ENCODE measurements at regions not wholly inside any gene's neighbourhood (a gene's known extent, or its start where the extent isn't known, plus 50 kb on each side); places are given as distances from the start of the nearest gene placed in this dataset.
A peak's percentile ranks its signal among the peaks of the same experiment; 100 is the strongest.
"Not testable (repeated sequence)": the region's sequence is repeated elsewhere in the genome, so short reads cannot be mapped to it uniquely, and the experiment has no call there.

- CTCF ChIA-PET, result no interaction called here
- Mint-ChIP-seq H3K9me3 (ENCODE audit: insufficient read depth) (no peaks in the 10 kb centered on the region), H3K36me3 (ENCODE audit: low read depth) (no peaks in the 10 kb centered on the region), H3K4me1 (ENCODE audit: low read depth) (no peaks in the 10 kb centered on the region), H3K27me3 (ENCODE audit: low read depth) (no peaks in the 10 kb centered on the region), H3K27ac (no peak overlapping the region), H3K4me3 (no peak overlapping the region)
- POLR2A ChIA-PET, result no interaction called here
- ATAC-seq (no peak), DNase-seq (no peak)
Observed at GRCh38 chr1:228546541-228547463, 59.6 kb downstream of the RNF187 start.

- no peak overlapping the region for H3K4me3 Mint-ChIP-seq
- ATAC-seq (no peak), DNase-seq (no peak)
- CTCF ChIA-PET, result no interaction called here
- no peaks in the 10 kb centered on the region for H3K36me3 Mint-ChIP-seq (ENCODE audit: low read depth)
- no peaks in the 10 kb centered on the region for H3K4me1 Mint-ChIP-seq (ENCODE audit: low read depth)
- no peaks in the 10 kb centered on the region for H3K27me3 Mint-ChIP-seq (ENCODE audit: low read depth)
- H3K9me3 Mint-ChIP-seq (ENCODE audit: insufficient read depth), result no peaks in the 10 kb centered on the region
- POLR2A ChIA-PET, result no interaction called here
- H3K27ac Mint-ChIP-seq, result no peak overlapping the region
Observed at GRCh38 chr1:228547464-228547792, 60.2 kb downstream of the RNF187 start.

- no peak for DNase-seq
- POLR2A ChIA-PET, result no interaction called here
Observed at GRCh38 chr1:228548788-228549187, 61.6 kb downstream of the RNF187 start.

GRCh38 chr1:228552596-228553176 lies 65.5 kb downstream of the RNF187 start:
- no peak overlapping the region for H3K4me3 Mint-ChIP-seq
- H3K27me3 Mint-ChIP-seq (ENCODE audit: low read depth), result no peaks in the 10 kb centered on the region
- H3K27ac Mint-ChIP-seq, result no peak overlapping the region
- H3K4me1 Mint-ChIP-seq (ENCODE audit: low read depth), result no peaks in the 10 kb centered on the region
- ChIA-PET CTCF (no interaction called here), POLR2A (no interaction called here)
- H3K9me3 Mint-ChIP-seq (ENCODE audit: insufficient read depth), result peaks cover 13% of the 10 kb centered on the region
- no peak for DNase-seq
- no peak for ATAC-seq
- H3K36me3 Mint-ChIP-seq (ENCODE audit: low read depth), result peaks cover 2% of the 10 kb centered on the region

More at GRCh38 chr1:228548788-228549187, 61.6 kb downstream of the RNF187 start:
- Mint-ChIP-seq H3K9me3 (ENCODE audit: insufficient read depth) (no peaks in the 10 kb centered on the region), H3K36me3 (ENCODE audit: low read depth) (no peaks in the 10 kb centered on the region), H3K4me3 (no peak overlapping the region), H3K27me3 (ENCODE audit: low read depth) (no peaks in the 10 kb centered on the region), H3K27ac (no peak overlapping the region), H3K4me1 (ENCODE audit: low read depth) (no peaks in the 10 kb centered on the region)
- CTCF ChIA-PET, result no interaction called here
- ATAC-seq, result no peak

- H3K4me3 Mint-ChIP-seq, result no peak overlapping the region
- H3K4me1 Mint-ChIP-seq (ENCODE audit: low read depth), result no peaks in the 10 kb centered on the region
- no peak overlapping the region for H3K27ac Mint-ChIP-seq
- ATAC-seq, result no peak
- POLR2A ChIA-PET, result no interaction called here
- CTCF ChIA-PET, result no interaction called here
- H3K36me3 Mint-ChIP-seq (ENCODE audit: low read depth), result peaks cover 2% of the 10 kb centered on the region
- no peaks in the 10 kb centered on the region for H3K27me3 Mint-ChIP-seq (ENCODE audit: low read depth)
- no peak for DNase-seq
- peaks cover 13% of the 10 kb centered on the region for H3K9me3 Mint-ChIP-seq (ENCODE audit: insufficient read depth)
Observed at GRCh38 chr1:228554107-228554506, 66.9 kb downstream of the RNF187 start.

- Mint-ChIP-seq H3K27me3 (ENCODE audit: low read depth) (no peaks in the 10 kb centered on the region), H3K36me3 (ENCODE audit: low read depth) (peaks cover 2% of the 10 kb centered on the region), H3K27ac (no peak overlapping the region), H3K4me3 (no peak overlapping the region), H3K9me3 (ENCODE audit: insufficient read depth) (peaks cover 13% of the 10 kb centered on the region), H3K4me1 (ENCODE audit: low read depth) (no peaks in the 10 kb centered on the region)
- ChIA-PET CTCF (no interaction called here), POLR2A (no interaction called here)
- DNase-seq (no peak), ATAC-seq (no peak)
Observed at GRCh38 chr1:228555074-228555994, 68.2 kb downstream of the RNF187 start.

- CTCF ChIA-PET; H3K36me3 Mint-ChIP-seq (ENCODE audit: low read depth); ATAC-seq; H3K4me1 Mint-ChIP-seq (ENCODE audit: low read depth); H3K27ac Mint-ChIP-seq; POLR2A ChIA-PET; H3K27me3 Mint-ChIP-seq (ENCODE audit: low read depth): not testable (repeated sequence)
- Mint-ChIP-seq H3K4me3 (peak overlapping the region; percentile 57), H3K9me3 (ENCODE audit: insufficient read depth) (peaks cover 13% of the 10 kb centered on the region)
- peak; percentile 44 for DNase-seq
Observed at GRCh38 chr1:228556634-228557430, 69.7 kb downstream of the RNF187 start.

Data from activated CD8-positive, alpha-beta T cell treated with anti-CD3 and anti-CD28 coated beads, Interleukin-2, amount 10 ng/mL, durations not matched to agents 7 days and 5 days (primary cell).